ENCODE measurements at regions not wholly inside any gene's neighbourhood (a gene's known extent, or its start where the extent isn't known, plus 50 kb on each side); places are given as distances from the start of the nearest gene placed in this dataset.
A peak's percentile ranks its signal among the peaks of the same experiment; 100 is the strongest.

DNA sequence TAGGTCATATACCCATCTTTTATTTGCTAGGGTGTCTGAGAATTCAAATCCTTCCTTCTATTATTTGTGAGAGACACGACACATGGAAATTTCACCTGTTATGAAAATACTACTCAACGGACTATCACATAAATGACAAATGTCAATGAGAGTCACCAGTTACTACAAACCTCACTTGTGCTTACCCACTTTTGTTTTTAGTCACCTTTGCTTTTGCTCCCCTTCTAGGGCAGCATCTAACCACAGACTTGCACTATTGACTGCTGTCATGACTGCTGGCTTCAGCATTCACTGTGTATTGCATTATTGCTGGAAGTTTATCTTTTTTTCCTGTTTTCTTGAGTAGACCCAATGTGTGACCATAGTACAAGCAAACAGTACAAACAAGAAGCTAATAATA is 1048.0 kb downstream of the PLA2G4A start:
- Histone ChIP-seq H3K27me3 (ENCODE audit: insufficient read depth, low read length) (no peaks in the 10 kb centered on the region), H3K4me1 (ENCODE audit: insufficient read depth, low read length) (no peaks in the 10 kb centered on the region), H3K4me3 (ENCODE audit: low read length in 2 of 2) (no peak overlapping the region), H3K27ac (ENCODE audit: low read depth, low read length) (no peak overlapping the region), H3K9me3 (ENCODE audit: control insufficient read depth in 1 of 2, low read length in 2 of 2) (no peaks in the 10 kb centered on the region), H3K36me3 (ENCODE audit: insufficient read depth, low read length) (no peaks in the 10 kb centered on the region)
- ChIA-PET CTCF (ENCODE audit: partially characterized antibody) (no interaction called here), POLR2A (ENCODE audit: partially characterized antibody) (no interaction called here)
- H3K4me3 Mint-ChIP-seq = no peak overlapping the region
- DNase-seq = no peak
- H3K4me1 Mint-ChIP-seq = no peaks in the 10 kb centered on the region
- no peaks in the 10 kb centered on the region for H3K27me3 Mint-ChIP-seq
- H3K36me3 Mint-ChIP-seq = no peaks in the 10 kb centered on the region
- no peak overlapping the region for H3K27ac Mint-ChIP-seq
- H3K9me3 Mint-ChIP-seq = peaks cover 0 to 14% (median 8%) of the 10 kb centered on the region in 8 donors
- intact Hi-C loops (cut with micrococcal nuclease) = no loop called here

- H3K27ac ChIP-seq (ENCODE audit: low read depth, low read length) = no peak overlapping the region
- H3K9me3 ChIP-seq (ENCODE audit: control insufficient read depth in 1 of 2, low read length in 2 of 2) = no peaks in the 10 kb centered on the region
- no peaks in the 10 kb centered on the region for H3K4me1 ChIP-seq (ENCODE audit: insufficient read depth, low read length)
- H3K36me3 ChIP-seq (ENCODE audit: insufficient read depth, low read length) = no peaks in the 10 kb centered on the region
- CTCF ChIA-PET (ENCODE audit: partially characterized antibody) = no interaction called here
- POLR2A ChIA-PET (ENCODE audit: partially characterized antibody) = no interaction called here
- H3K36me3 Mint-ChIP-seq = no peaks in the 10 kb centered on the region
- H3K27ac Mint-ChIP-seq = no peak overlapping the region
- no peaks in the 10 kb centered on the region for H3K27me3 ChIP-seq (ENCODE audit: insufficient read depth, low read length)
- H3K4me3 Mint-ChIP-seq = no peak overlapping the region
- DNase-seq = no peak
- no peaks in the 10 kb centered on the region for H3K4me1 Mint-ChIP-seq
- no peak overlapping the region for H3K4me3 ChIP-seq (ENCODE audit: low read length in 2 of 2)
- peaks cover 0 to 12% (median 8%) of the 10 kb centered on the region in 8 donors for H3K9me3 Mint-ChIP-seq
- intact Hi-C loops (cut with micrococcal nuclease) = no loop called here
- no peaks in the 10 kb centered on the region for H3K27me3 Mint-ChIP-seq
Measured at GRCh38 chr1:187877220-187877619, 1048.5 kb downstream of the PLA2G4A start.

GRCh38 chr1:187878883-187879282 is 1050.1 kb downstream of the PLA2G4A start:
- ChIA-PET POLR2A (ENCODE audit: partially characterized antibody) (no interaction called here), CTCF (ENCODE audit: partially characterized antibody) (no interaction called here)
- DNase-seq = no peak
- Mint-ChIP-seq H3K27me3 (no peaks in the 10 kb centered on the region), H3K36me3 (no peaks in the 10 kb centered on the region), H3K9me3 (peaks cover 0 to 12% (median 8%) of the 10 kb centered on the region in 8 donors), H3K27ac (no peak overlapping the region), H3K4me1 (no peaks in the 10 kb centered on the region), H3K4me3 (no peak overlapping the region)
- Histone ChIP-seq H3K9me3 (ENCODE audit: control insufficient read depth in 1 of 2, low read length in 2 of 2) (no peaks in the 10 kb centered on the region), H3K4me3 (ENCODE audit: low read length in 2 of 2) (no peak overlapping the region), H3K27ac (ENCODE audit: low read depth, low read length) (no peak overlapping the region), H3K4me1 (ENCODE audit: insufficient read depth, low read length) (no peaks in the 10 kb centered on the region), H3K36me3 (ENCODE audit: insufficient read depth, low read length) (no peaks in the 10 kb centered on the region), H3K27me3 (ENCODE audit: insufficient read depth, low read length) (no peaks in the 10 kb centered on the region)
- intact Hi-C loops (cut with micrococcal nuclease) = no loop called here

GRCh38 chr1:187883356-187883755 is 1054.6 kb downstream of the PLA2G4A start:
- ChIA-PET POLR2A (ENCODE audit: partially characterized antibody) (no interaction called here), CTCF (ENCODE audit: partially characterized antibody) (no interaction called here)
- DNase-seq = no peak
- H3K4me1 Mint-ChIP-seq = no peaks in the 10 kb centered on the region
- H3K36me3 ChIP-seq (ENCODE audit: insufficient read depth, low read length) = no peaks in the 10 kb centered on the region
- peaks cover 0 to 7% (median 4%) of the 10 kb centered on the region in 8 donors for H3K9me3 Mint-ChIP-seq
- no peaks in the 10 kb centered on the region for H3K4me1 ChIP-seq (ENCODE audit: insufficient read depth, low read length)
- no peak overlapping the region for H3K4me3 Mint-ChIP-seq
- no peak overlapping the region for H3K27ac ChIP-seq (ENCODE audit: low read depth, low read length)
- H3K27me3 Mint-ChIP-seq = no peaks in the 10 kb centered on the region
- H3K27ac Mint-ChIP-seq = no peak overlapping the region
- no peak overlapping the region for H3K4me3 ChIP-seq (ENCODE audit: low read length in 2 of 2)
- no peaks in the 10 kb centered on the region for H3K27me3 ChIP-seq (ENCODE audit: insufficient read depth, low read length)
- intact Hi-C loops (cut with micrococcal nuclease) = no loop called here
- H3K9me3 ChIP-seq (ENCODE audit: control insufficient read depth in 1 of 2, low read length in 2 of 2) = no peaks in the 10 kb centered on the region
- H3K36me3 Mint-ChIP-seq = no peaks in the 10 kb centered on the region

DNA sequence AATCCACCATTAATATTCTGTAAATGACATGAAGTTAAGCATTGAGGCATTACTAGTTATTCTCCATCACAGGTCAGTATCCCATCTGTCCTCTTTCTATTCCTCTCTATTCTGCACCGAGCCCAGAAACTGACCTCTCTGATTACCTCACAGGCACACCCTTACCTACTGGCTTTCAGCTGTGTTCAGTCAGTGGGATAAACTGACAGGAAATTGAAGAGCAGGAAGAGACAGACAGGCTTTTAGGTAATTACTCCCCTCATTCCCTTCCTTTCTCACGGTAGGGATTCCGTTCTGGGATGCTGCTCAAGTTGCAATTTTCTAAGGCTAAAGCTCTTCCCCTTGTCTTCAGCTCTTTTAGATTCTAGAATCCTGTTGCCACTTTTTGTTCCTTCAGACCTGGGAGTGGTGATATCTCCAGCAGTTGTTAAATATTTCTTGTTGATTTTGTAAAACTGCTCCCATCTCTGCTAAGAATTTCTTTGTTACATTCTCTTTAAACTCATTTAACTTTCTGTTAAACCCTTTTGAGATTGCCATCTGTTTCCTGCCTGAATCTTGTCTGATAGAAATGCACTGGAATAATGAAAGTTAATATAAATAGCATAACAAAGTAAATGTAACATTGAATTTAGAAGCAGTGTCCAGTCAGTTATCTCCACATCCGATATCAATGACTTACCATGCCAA is 1063.4 kb downstream of the PLA2G4A start:
- H3K4me3 Mint-ChIP-seq = peak overlapping the region in 1 of 8 donors; percentile 26
- H3K27ac ChIP-seq (ENCODE audit: low read depth, low read length) = no peak overlapping the region
- H3K27me3 ChIP-seq (ENCODE audit: insufficient read depth, low read length) = no peaks in the 10 kb centered on the region
- ChIA-PET CTCF (ENCODE audit: partially characterized antibody) (no interaction called here), POLR2A (ENCODE audit: partially characterized antibody) (no interaction called here)
- H3K4me3 ChIP-seq (ENCODE audit: low read length in 2 of 2) = no peak overlapping the region
- DNase-seq = no peak
- H3K9me3 Mint-ChIP-seq = peaks cover 1 to 18% (median 9%) of the 10 kb centered on the region in 8 donors
- H3K4me1 ChIP-seq (ENCODE audit: insufficient read depth, low read length) = no peaks in the 10 kb centered on the region
- H3K27me3 Mint-ChIP-seq = no peaks in the 10 kb centered on the region
- no peaks in the 10 kb centered on the region for H3K36me3 ChIP-seq (ENCODE audit: insufficient read depth, low read length)
- H3K4me1 Mint-ChIP-seq = no peaks in the 10 kb centered on the region
- no peaks in the 10 kb centered on the region for H3K9me3 ChIP-seq (ENCODE audit: control insufficient read depth in 1 of 2, low read length in 2 of 2)
- intact Hi-C loops (cut with micrococcal nuclease) = no loop called here
- peak overlapping the region in 1 of 7 donors; percentile 41 for H3K27ac Mint-ChIP-seq
- no peaks in the 10 kb centered on the region for H3K36me3 Mint-ChIP-seq

DNA sequence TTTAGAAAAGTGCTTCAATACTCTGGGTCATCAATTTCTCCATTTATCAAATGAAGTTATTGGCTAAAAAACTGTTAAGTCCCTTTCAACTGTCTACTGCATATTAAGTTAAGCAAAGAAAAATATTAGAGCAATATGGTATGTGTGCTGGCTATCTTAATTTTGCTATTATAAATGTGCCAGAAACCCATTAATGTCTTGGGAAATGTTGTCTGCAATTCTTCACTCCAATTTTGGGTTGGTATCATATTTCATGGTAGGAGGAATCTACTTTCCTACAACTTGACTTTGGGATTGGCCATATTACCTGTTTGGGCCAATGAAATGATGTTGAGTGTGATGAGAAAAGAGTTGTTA is 1063.9 kb downstream of the PLA2G4A start:
- Histone ChIP-seq H3K27ac (ENCODE audit: low read depth, low read length) (no peak overlapping the region), H3K4me1 (ENCODE audit: insufficient read depth, low read length) (no peaks in the 10 kb centered on the region), H3K27me3 (ENCODE audit: insufficient read depth, low read length) (no peaks in the 10 kb centered on the region), H3K4me3 (ENCODE audit: low read length in 2 of 2) (no peak overlapping the region), H3K36me3 (ENCODE audit: insufficient read depth, low read length) (no peaks in the 10 kb centered on the region), H3K9me3 (ENCODE audit: control insufficient read depth in 1 of 2, low read length in 2 of 2) (no peaks in the 10 kb centered on the region)
- ChIA-PET POLR2A (ENCODE audit: partially characterized antibody) (no interaction called here), CTCF (ENCODE audit: partially characterized antibody) (no interaction called here)
- no peak for DNase-seq
- Mint-ChIP-seq H3K4me3 (no peak overlapping the region), H3K9me3 (peaks cover 1 to 18% (median 9%) of the 10 kb centered on the region in 8 donors), H3K27ac (no peak overlapping the region), H3K36me3 (no peaks in the 10 kb centered on the region), H3K4me1 (no peaks in the 10 kb centered on the region), H3K27me3 (no peaks in the 10 kb centered on the region)
- intact Hi-C loops (cut with micrococcal nuclease) = no loop called here

DNA sequence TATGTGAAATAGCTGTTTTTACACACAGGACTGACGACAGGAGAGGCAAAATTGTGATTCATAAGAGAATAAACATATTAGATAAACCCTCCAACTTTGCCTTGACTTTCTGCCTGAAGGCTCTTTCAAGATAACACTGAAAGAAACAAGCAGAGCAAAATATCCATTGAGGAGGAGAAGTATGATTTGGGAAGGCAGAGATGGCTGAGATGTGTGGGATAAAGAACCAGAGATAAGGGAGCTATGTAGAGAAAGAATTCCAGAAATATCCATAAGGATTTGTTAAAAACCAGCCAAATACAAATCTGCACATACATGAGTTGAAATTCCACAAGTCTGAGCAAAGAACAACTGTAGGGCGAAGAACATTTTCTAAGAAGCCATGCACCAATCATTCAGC is 1064.7 kb downstream of the PLA2G4A start:
- H3K27ac ChIP-seq (ENCODE audit: low read depth, low read length) = no peak overlapping the region
- H3K4me3 Mint-ChIP-seq = no peak overlapping the region
- H3K36me3 Mint-ChIP-seq = no peaks in the 10 kb centered on the region
- H3K4me3 ChIP-seq (ENCODE audit: low read length in 2 of 2) = no peak overlapping the region
- no peaks in the 10 kb centered on the region for H3K9me3 ChIP-seq (ENCODE audit: control insufficient read depth in 1 of 2, low read length in 2 of 2)
- H3K36me3 ChIP-seq (ENCODE audit: insufficient read depth, low read length) = no peaks in the 10 kb centered on the region
- H3K9me3 Mint-ChIP-seq = peaks cover 1 to 18% (median 11%) of the 10 kb centered on the region in 8 donors
- DNase-seq = no peak
- intact Hi-C loops (cut with micrococcal nuclease) = no loop called here
- CTCF ChIA-PET (ENCODE audit: partially characterized antibody) = no interaction called here
- no peaks in the 10 kb centered on the region for H3K27me3 ChIP-seq (ENCODE audit: insufficient read depth, low read length)
- H3K27me3 Mint-ChIP-seq = no peaks in the 10 kb centered on the region
- no peaks in the 10 kb centered on the region for H3K4me1 ChIP-seq (ENCODE audit: insufficient read depth, low read length)
- POLR2A ChIA-PET (ENCODE audit: partially characterized antibody) = no interaction called here
- H3K4me1 Mint-ChIP-seq = no peaks in the 10 kb centered on the region
- H3K27ac Mint-ChIP-seq = no peak overlapping the region

DNA sequence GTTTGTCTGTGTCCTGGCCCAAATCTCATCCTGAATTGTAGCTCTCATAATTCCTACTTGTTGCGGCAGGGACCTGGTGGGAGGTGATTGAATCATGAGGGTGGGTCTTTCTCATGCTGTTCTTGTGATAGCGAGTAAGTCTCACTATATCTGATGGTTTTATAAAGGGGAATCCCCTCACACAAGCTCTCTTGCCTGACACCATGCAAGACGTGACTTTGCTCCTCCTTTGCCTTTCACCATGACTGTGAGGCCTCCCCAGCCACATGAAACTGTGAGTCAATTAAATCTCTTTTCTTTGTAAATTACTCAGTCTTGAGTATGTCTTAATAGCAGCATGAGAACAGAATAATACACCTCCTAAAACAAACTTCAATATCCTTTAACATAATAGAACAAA is 1065.6 kb downstream of the PLA2G4A start:
- H3K4me3 ChIP-seq (ENCODE audit: low read length in 2 of 2) = no peak overlapping the region
- CTCF ChIA-PET (ENCODE audit: partially characterized antibody) = no interaction called here
- Mint-ChIP-seq H3K9me3 (peaks cover 1 to 18% (median 9%) of the 10 kb centered on the region in 8 donors), H3K36me3 (no peaks in the 10 kb centered on the region), H3K27me3 (no peaks in the 10 kb centered on the region), H3K4me1 (no peaks in the 10 kb centered on the region), H3K27ac (no peak overlapping the region), H3K4me3 (no peak overlapping the region)
- H3K36me3 ChIP-seq (ENCODE audit: insufficient read depth, low read length) = no peaks in the 10 kb centered on the region
- POLR2A ChIA-PET (ENCODE audit: partially characterized antibody) = no interaction called here
- no peaks in the 10 kb centered on the region for H3K27me3 ChIP-seq (ENCODE audit: insufficient read depth, low read length)
- intact Hi-C loops (cut with micrococcal nuclease) = no loop called here
- H3K9me3 ChIP-seq (ENCODE audit: control insufficient read depth in 1 of 2, low read length in 2 of 2) = no peaks in the 10 kb centered on the region
- H3K27ac ChIP-seq (ENCODE audit: low read depth, low read length) = no peak overlapping the region
- no peak for DNase-seq
- H3K4me1 ChIP-seq (ENCODE audit: insufficient read depth, low read length) = no peaks in the 10 kb centered on the region
